ENCODE measurements at regions not wholly inside any gene's neighbourhood (a gene's known extent, or its start where the extent isn't known, plus 50 kb on each side); places are given as distances from the start of the nearest gene placed in this dataset.
"Not testable (repeated sequence)": the region's sequence is repeated elsewhere in the genome, so short reads cannot be mapped to it uniquely, and the experiment has no call there.

- DNase-seq = no peak
Measured at GRCh38 chr2:17184512-17184911, 333.7 kb downstream of the RAD51AP2 start.

DNA sequence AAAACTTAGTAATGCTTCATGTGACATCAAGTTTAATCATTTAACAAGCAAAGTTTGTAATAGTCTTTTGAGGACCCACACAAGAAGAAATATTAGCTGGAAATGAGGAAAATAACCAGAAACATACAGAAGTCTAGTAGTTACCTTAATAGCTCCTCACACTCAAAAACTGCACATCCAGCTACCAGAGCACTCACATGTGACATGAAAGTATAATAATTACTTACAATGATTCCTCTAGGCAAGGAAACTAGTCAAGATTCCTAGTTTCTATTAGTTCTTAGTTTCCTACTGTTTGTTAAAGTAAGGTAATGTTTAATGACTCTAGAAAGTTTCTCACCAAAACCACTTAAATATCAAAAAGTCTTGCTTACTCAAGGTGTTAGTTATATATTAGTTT is 335.8 kb downstream of the RAD51AP2 start:
- DNase-seq = no peak

DNA sequence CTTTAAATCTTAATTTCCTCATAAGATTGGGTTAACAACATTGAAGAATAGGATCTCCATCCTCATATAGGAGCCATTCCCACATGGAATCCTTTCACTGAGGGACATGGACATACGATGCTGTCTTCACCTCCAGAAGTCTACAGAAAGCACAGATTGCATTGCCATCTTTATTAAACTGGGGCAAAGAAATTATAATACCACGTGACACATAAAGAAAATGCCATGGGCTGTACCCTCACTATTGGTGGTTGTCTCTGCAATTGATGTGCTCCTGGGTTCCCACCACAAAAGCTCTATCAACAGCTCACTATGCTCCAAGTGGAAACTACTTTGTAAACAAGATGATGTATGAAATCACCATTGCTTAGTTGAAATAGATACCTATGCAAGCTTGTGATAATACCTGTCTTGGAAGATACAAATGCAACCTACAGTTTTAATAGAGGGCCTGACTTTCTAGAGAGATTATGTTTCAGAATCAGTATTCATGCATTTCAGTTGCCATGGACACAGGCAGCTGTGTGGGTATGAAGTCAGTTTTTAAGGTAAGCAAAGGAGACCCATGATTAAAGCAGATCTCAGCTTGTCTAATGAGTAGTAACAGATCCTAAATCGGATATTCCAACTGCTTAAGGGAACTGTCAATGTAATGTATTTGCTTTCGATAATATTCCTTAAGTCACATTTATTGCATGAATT is 337.0 kb downstream of the RAD51AP2 start:
- DNase-seq = no peak

GRCh38 chr2:17179145-17179808 is 339.0 kb downstream of the RAD51AP2 start:
- no peak for DNase-seq

GRCh38 chr2:17177088-17177487 is 341.2 kb downstream of the RAD51AP2 start:
- no peak for DNase-seq

- DNase-seq = no peak
Measured at GRCh38 chr2:17171446-17172049, 346.7 kb downstream of the RAD51AP2 start.

- DNase-seq = no peak
Measured at GRCh38 chr2:17166506-17166905, 351.7 kb downstream of the RAD51AP2 start.

- DNase-seq = no peak
Measured at GRCh38 chr2:17164550-17164949, 353.7 kb downstream of the RAD51AP2 start.

GRCh38 chr2:17163638-17164037 is 354.6 kb downstream of the RAD51AP2 start:
- no peak for DNase-seq

GRCh38 chr2:17162713-17163112 is 355.5 kb downstream of the RAD51AP2 start:
- no peak for DNase-seq

GRCh38 chr2:17160594-17160993 is 357.6 kb downstream of the RAD51AP2 start:
- no peak for DNase-seq

GRCh38 chr2:17156086-17156485 is 362.2 kb downstream of the RAD51AP2 start:
- no peak for DNase-seq

DNA sequence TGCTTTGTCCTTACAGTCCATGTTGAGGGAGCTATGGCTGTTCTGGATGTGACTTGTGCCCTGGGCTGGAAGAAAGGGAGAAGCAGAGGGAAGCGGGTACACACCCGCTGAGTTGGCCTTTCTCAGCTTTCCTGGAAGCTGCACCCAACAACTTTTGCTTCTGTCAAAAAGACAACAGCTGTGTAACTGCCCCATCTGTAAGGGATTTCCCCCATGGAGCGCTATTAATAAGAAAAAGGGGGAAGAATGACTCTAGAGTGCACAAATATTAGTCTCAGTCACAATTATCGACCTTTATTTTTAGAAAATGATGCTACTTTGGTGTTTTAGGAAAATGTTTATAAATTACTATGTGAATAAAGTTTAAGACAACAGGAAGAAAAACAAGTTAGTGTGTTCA is 368.3 kb downstream of the RAD51AP2 start:
- no peak for DNase-seq

DNA sequence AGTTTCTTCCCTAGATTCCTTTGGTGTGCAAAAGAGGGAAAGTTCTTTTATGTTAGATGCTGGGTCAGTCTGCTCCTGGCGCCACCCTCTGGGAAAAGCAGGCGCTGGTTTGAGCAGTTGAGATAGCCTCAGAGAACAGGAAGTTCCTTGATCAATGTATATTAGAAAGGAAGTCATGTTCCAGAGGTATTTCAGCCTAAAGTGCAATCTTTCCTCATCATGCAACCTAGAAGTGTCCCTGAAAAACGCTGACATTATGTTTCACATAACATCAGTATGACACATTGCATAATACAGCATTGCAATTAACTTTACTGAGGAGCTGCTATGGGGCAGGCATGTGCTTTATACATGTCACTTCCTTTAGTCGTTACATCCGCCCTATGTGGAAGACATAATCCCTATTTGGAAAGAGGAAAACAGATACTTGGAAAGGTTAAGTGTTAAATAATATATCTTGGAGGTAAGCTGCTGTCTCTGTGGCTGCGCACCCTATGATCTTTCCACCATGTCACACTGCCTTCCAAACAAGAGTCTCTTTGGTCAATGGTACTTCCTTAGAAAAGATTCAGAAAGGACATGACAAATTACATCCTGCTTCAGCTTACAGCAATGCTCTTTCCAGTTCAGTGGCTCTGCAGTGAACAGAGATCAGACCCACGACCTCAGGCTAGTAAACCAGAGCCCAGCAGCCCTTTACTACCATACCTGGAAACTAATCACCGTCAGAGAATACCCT is 369.7 kb downstream of the RAD51AP2 start:
- DNase-seq = no peak

GRCh38 chr2:17146358-17146757 is 371.9 kb downstream of the RAD51AP2 start:
- no peak for DNase-seq

GRCh38 chr2:17136877-17137276 is 381.4 kb downstream of the RAD51AP2 start:
- DNase-seq = no peak

GRCh38 chr2:17136231-17136630 is 382.0 kb downstream of the RAD51AP2 start:
- DNase-seq = no peak

DNA sequence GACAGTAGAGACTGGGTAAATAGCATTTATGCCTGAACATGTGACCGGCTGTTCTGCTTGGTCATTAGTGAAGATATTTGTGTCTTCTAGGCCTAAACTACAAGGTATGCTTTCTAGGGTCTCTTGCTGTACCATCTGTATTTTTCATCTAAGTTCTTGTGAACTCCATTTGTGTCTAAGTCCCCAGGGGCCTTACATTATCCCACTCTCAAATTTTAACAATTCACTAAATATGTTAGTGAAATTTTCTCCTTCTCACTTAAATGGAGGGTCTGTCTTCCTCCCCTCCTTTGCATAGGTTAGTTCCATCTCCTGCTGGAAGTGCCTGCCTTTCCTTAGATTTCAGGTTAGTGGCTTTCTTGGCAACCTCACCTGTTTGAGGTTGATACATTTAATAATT is 382.6 kb downstream of the RAD51AP2 start:
- no peak for DNase-seq

DNA sequence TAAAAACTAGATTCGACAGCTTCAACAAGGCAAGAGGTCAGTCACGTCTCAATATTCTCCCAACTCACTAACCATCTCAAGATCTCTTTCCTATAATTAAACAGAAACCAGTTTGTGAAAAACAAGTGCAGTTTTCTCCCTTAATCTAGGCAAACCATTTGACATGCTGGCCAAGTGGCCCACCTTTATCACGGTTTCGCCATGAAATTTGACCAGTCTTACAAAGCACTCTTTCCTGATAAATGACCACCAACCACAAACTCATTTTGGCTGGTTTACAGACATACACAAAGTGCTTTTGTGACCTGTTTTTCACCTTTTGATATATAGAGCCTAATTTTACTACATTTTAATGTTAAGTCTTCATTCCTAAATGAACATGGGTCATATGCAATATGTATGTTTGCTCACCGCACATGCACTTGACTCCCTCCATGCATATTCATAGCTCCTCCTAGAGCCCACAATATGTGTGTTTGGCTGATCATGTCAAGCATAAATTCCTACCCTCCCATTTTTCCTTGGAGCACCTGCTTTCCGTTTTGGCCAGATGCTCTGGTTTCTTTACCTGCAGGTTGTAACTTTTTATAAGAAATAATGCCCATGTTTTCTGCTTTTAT is 385.1 kb downstream of the RAD51AP2 start:
- no peak for DNase-seq

- DNase-seq = not testable (repeated sequence)
Measured at GRCh38 chr2:17130627-17131026, 387.6 kb downstream of the RAD51AP2 start.

DNA sequence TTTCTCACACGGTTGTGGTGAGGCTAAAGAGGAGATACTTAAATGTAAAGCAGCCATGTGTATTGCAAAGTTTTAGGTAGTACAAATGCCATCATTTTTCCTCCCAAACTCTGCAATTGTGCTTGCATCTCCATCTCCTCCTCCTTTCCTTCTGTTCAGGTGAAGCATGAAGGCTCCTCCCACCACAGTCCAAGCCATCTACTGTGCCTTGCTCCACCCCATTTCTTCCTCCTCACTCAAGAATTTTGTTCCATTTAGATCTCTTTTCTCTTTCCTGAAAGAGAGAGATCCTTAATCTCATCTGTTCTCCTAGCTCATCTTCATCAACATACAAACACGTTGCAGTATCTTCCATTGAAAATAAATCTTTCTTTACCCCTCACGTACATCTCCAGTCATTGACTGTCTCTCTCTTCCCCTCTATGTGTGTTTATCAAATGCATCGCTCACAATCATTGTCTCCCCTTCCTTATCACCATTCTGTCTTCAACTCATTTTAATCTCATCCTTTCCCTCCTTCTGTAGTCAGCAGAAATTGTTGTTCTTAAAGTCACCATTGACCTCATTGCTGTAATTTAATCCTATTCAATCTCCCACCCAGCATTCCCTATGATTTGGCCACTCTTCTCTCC is 392.1 kb downstream of the RAD51AP2 start:
- DNase-seq = no peak

DNA sequence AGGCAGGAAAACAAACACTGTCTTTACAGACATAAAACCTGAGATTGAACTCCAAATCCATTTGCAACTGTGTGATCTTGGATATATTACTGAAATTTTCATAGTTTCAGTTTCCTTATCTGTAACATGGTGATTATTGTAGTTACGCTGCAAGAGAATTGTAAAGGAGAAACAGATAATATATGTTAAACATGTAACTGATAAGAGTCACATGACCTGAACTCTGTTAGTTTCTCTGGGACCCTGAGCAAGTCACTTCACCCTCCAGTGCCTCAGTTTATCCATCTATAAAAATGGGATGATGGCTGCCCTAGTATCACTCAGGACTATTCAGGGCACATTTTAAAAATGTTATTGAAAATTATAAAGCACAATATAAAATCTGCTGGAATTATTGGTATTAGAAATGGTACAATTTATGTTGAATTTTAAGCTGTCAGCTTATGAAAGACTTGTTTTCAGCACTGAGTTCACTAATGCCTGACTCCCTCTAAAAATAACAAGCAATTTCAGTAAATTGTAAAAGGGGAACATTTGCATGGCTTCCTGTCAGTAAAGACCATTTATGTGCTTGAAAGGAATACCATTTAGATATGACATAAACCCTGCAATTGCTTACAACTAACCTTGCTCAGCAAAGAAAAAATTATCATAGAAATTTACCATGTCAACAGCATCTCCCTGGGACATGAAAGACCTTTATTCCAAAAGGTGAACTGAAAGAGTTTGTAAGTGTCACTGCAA is 393.5 kb downstream of the RAD51AP2 start:
- DNase-seq = no peak

All from CD4-positive, alpha-beta T cell treated with Interferon alpha-2 for 1 hour (primary cell).